Activated CD8-positive, alpha-beta T cell treated with anti-CD3 and anti-CD28 coated beads for 36 hours (primary cell): ENCODE measurements at regions not wholly inside any gene's neighbourhood (a gene's known extent, or its start where the extent isn't known, plus 50 kb on each side); places are given as distances from the start of the nearest gene placed in this dataset.

Experiments
- ATAC-seq: fragments of 200-7000 bp; cut with Tn5 transposase; one replicate; pipeline ENCODE4 v1.10.0; 2021; ENCODE audit warnings: mild to moderate bottlenecking, moderate library complexity
- CTCF ChIA-PET: fragments of 350-600 bp; sonication (Branson Sonifier 250); formaldehyde crosslinking; loops from one replicate; lab custom pipeline; 2021; ENCODE audit warnings: antibody characterized with exemption; lab: Charles Lee
- POLR2A ChIA-PET: fragments of 350-600 bp; sonication (Branson Sonifier 250); formaldehyde crosslinking; loops from one replicate; lab custom pipeline; 2021; ENCODE audit warnings: antibody characterized with exemption; lab: Charles Lee
- DNase-seq: peaks from one replicate; pipeline ENCODE4 v3.0.0-alpha.2; 2020
- H3K27ac Mint-ChIP-seq: one replicate; pipeline ENCODE4 v1.8.0; 2021; ENCODE audit warnings: mild to moderate bottlenecking, mixed read lengths
- H3K27me3 Mint-ChIP-seq: one replicate; pipeline ENCODE4 v1.8.0; 2021; ENCODE audit warnings: mixed read lengths
- H3K36me3 Mint-ChIP-seq: one replicate; pipeline ENCODE4 v1.8.0; 2021; ENCODE audit warnings: low read depth, mixed read lengths
- H3K4me1 Mint-ChIP-seq: one replicate; pipeline ENCODE4 v1.8.0; 2021; ENCODE audit warnings: low read depth, mixed read lengths
- H3K4me3 Mint-ChIP-seq: one replicate; pipeline ENCODE4 v1.8.0; 2021; ENCODE audit warnings: mild to moderate bottlenecking, moderate library complexity, mixed read lengths
- H3K9me3 Mint-ChIP-seq: one replicate; pipeline ENCODE4 v1.8.0; 2021; ENCODE audit warnings: mixed read lengths
- CTCF ChIP-seq: fragments of 200-600 bp; IDR thresholded peaks from one replicate; pipeline ENCODE4 v1.8.0; 2022; ENCODE audit warnings: antibody characterized with exemption, mild to moderate bottlenecking
- intact Hi-C: fragments of 100-400 bp; cut with micrococcal nuclease; formaldehyde crosslinking; loops from one replicate; pipeline ENCODE4 v1.10.0; 2022

GRCh38 chr5:110161162-110161561 is 471.4 kb downstream of the MAN2A1 start:
- Mint-ChIP-seq H3K27ac (no peak overlapping the region), H3K4me1 (no peaks in the 10 kb centered on the region), H3K36me3 (no peaks in the 10 kb centered on the region), H3K27me3 (no peaks in the 10 kb centered on the region), H3K4me3 (no peak overlapping the region), H3K9me3 (no peaks in the 10 kb centered on the region)
- intact Hi-C loops, result no loop called here
- ChIA-PET CTCF (interaction anchor here (0.6 kb wide), 1 partner anchor 57 kb away, joined by 3 read pairs; no protein-coding TSS in a partner anchor), POLR2A (no interaction called here)
- no peak for ATAC-seq
- DNase-seq, result no peak
- no peak for TF ChIP-seq CTCF

- Mint-ChIP-seq H3K36me3 (no peaks in the 10 kb centered on the region), H3K4me3 (no peak overlapping the region), H3K9me3 (peaks cover under 1% of the 10 kb centered on the region), H3K27ac (no peak overlapping the region), H3K4me1 (no peaks in the 10 kb centered on the region), H3K27me3 (no peaks in the 10 kb centered on the region)
- ATAC-seq (no peak), DNase-seq (no peak)
- ChIA-PET CTCF (no interaction called here), POLR2A (no interaction called here)
- intact Hi-C loops, result no loop called here
- no peak for TF ChIP-seq CTCF
Observed at GRCh38 chr5:110165366-110165765, 475.6 kb downstream of the MAN2A1 start.

GRCh38 chr5:110167384-110167783 is 477.7 kb downstream of the MAN2A1 start:
- Mint-ChIP-seq H3K36me3 (peaks cover 2% of the 10 kb centered on the region), H3K27me3 (no peaks in the 10 kb centered on the region), H3K4me1 (no peaks in the 10 kb centered on the region), H3K27ac (no peak overlapping the region), H3K4me3 (no peak overlapping the region), H3K9me3 (peaks cover 10% of the 10 kb centered on the region)
- ChIA-PET POLR2A (interaction anchor here (0.7 kb wide), 1 partner anchor 445 kb away, joined by 3 read pairs; no protein-coding TSS in a partner anchor), CTCF (no interaction called here)
- ATAC-seq, result no peak
- DNase-seq, result no peak
- no peak for TF ChIP-seq CTCF
- intact Hi-C loops, result no loop called here

- no peaks in the 10 kb centered on the region for H3K27me3 Mint-ChIP-seq
- CTCF ChIA-PET, result no interaction called here
Observed at GRCh38 chr5:110169461-110169860, 479.7 kb downstream of the MAN2A1 start.

GRCh38 chr5:110177729-110178128 is 488.0 kb downstream of the MAN2A1 start:
- ATAC-seq (no peak), DNase-seq (no peak)
- no peak for TF ChIP-seq CTCF
- intact Hi-C loops, result no loop called here
- no peaks in the 10 kb centered on the region for H3K36me3 Mint-ChIP-seq
- CTCF ChIA-PET, result no interaction called here
- H3K27me3 Mint-ChIP-seq, result no peaks in the 10 kb centered on the region
- peaks cover 2% of the 10 kb centered on the region for H3K9me3 Mint-ChIP-seq
- H3K27ac Mint-ChIP-seq, result no peak overlapping the region
- POLR2A ChIA-PET, result no interaction called here
- H3K4me1 Mint-ChIP-seq, result no peaks in the 10 kb centered on the region
- H3K4me3 Mint-ChIP-seq, result no peak overlapping the region

More at GRCh38 chr5:110169461-110169860, 479.7 kb downstream of the MAN2A1 start:
- H3K36me3 Mint-ChIP-seq, result peaks cover 2% of the 10 kb centered on the region
- H3K9me3 Mint-ChIP-seq, result peaks cover 10% of the 10 kb centered on the region
- POLR2A ChIA-PET, result interaction anchor here (1.0 kb wide), 1 partner anchor 13 kb away, joined by 3 read pairs; no protein-coding TSS in a partner anchor
- H3K4me1 Mint-ChIP-seq, result no peaks in the 10 kb centered on the region
- TF ChIP-seq CTCF, result no peak
- DNase-seq (no peak), ATAC-seq (no peak)
- no peak overlapping the region for H3K27ac Mint-ChIP-seq
- no peak overlapping the region for H3K4me3 Mint-ChIP-seq
- intact Hi-C loops, result no loop called here
